Testis (tissue), 2 donors: ENCODE measurements at regions not wholly inside any gene's neighbourhood (a gene's known extent, or its start where the extent isn't known, plus 50 kb on each side); places are given as distances from the start of the nearest gene placed in this dataset.

Experiments used
- CTCF ChIP-seq, 3 experiments: fragments of 450-650 bp in 2 of 3; fragments of 200-600 bp in 1 of 3; sonication (generic) in 1 of 3; IDR thresholded peaks; one replicate each; pipeline ENCODE4 v1.5.1; 2016 to 2019; ENCODE audit warnings: antibody characterized with exemption in 3 of 3, mild to moderate bottlenecking in 2 of 3, moderate library complexity in 1 of 3
- POLR2A ChIP-seq: fragments of 450-650 bp; IDR thresholded peaks from one replicate; pipeline ENCODE4 v1.6.1; 2017; ENCODE audit warnings: antibody characterized with exemption, mild to moderate bottlenecking, moderate library complexity

GRCh38 chr10:28367929-28368484, 65.1 kb upstream of the MPP7 start:
- no peak for TF ChIP-seq CTCF (IDR thresholded peaks at IDR 0.05)
- no peak for TF ChIP-seq POLR2A
